Smooth muscle cell (in vitro differentiated cells): ENCODE measurements at regions not wholly inside any gene's neighbourhood (a gene's known extent, or its start where the extent isn't known, plus 50 kb on each side); places are given as distances from the start of the nearest gene placed in this dataset.
"Not testable (repeated sequence)": the region's sequence is repeated elsewhere in the genome, so short reads cannot be mapped to it uniquely, and the experiment has no call there.

ENCODE experiments used
- DNase-seq: peaks from one replicate; lab custom pipeline; 2025; ENCODE audit not compliant: unreplicated experiment; lab: John Stamatoyannopoulos, UW
- H2AFZ ChIP-seq: fragments of 200-600 bp; sonication (generic); 2 replicates; pipeline ENCODE4 v1.6.0; 2016; ENCODE audit warnings: antibody characterized with exemption, low read depth, mild to moderate bottlenecking
- H3F3A ChIP-seq: fragments of 200-600 bp; sonication (generic); 2 replicates; pipeline ENCODE4 v1.6.0; 2017; ENCODE audit warnings: antibody characterized with exemption, low read depth
- H3K27ac ChIP-seq: fragments of 200-600 bp; sonication (generic); 2 replicates; pipeline ENCODE4 v1.5.1; 2016; ENCODE audit warnings: low read depth, mild to moderate bottlenecking
- H3K27me3 ChIP-seq: fragments of 200-600 bp; sonication (generic); 2 replicates; pipeline ENCODE4 v1.6.1; 2016; ENCODE audit warnings: low read depth, mild to moderate bottlenecking
- H3K36me3 ChIP-seq: fragments of 200-600 bp; sonication (generic); 2 replicates; pipeline ENCODE4 v1.5.1; 2016; ENCODE audit warnings: low read depth
- H3K4me1 ChIP-seq: fragments of 200-600 bp; sonication (generic); 2 replicates; pipeline ENCODE4 v1.5.1; 2016; ENCODE audit warnings: low read depth
- H3K4me2 ChIP-seq: fragments of 200-600 bp; sonication (generic); 2 replicates; pipeline ENCODE4 v1.6.0; 2016; ENCODE audit warnings: mild to moderate bottlenecking
- H3K4me3 ChIP-seq: fragments of 200-600 bp; sonication (generic); 2 replicates; pipeline ENCODE4 v1.5.1; 2016; ENCODE audit warnings: mild to moderate bottlenecking
- H3K79me2 ChIP-seq: fragments of 200-600 bp; sonication (generic); 2 replicates; pipeline ENCODE4 v1.6.0; 2016; ENCODE audit warnings: low read depth, mild to moderate bottlenecking
- H3K9ac ChIP-seq: fragments of 200-600 bp; sonication (generic); 2 replicates; pipeline ENCODE4 v1.6.0; 2016; ENCODE audit warnings: low read depth
- H3K9me3 ChIP-seq: fragments of 200-600 bp; sonication (generic); replicated peaks from 2 replicates; pipeline ENCODE4 v1.5.1; 2016; ENCODE audit warnings: low read depth
- H4K20me1 ChIP-seq: fragments of 200-600 bp; sonication (generic); 2 replicates; pipeline ENCODE4 v1.6.0; 2016; ENCODE audit warnings: low read depth
- CTCF ChIP-seq: fragments of 200-600 bp; sonication (generic); IDR thresholded peaks from 2 replicates; pipeline ENCODE4 v1.5.1; 2017; ENCODE audit warnings: borderline replicate concordance, mild to moderate bottlenecking, antibody characterized with exemption; ENCODE audit not compliant: insufficient read depth, poor library complexity, severe bottlenecking
- WGBS: methylation state at CpG from one replicate; pipeline ENCODE4 v1.1.7; 2016; ENCODE audit warnings: low lambda C conversion rate; 5-methylcytosine and 5-hydroxymethylcytosine counted together

- no peak overlapping the region for H3K4me3 ChIP-seq
- no peaks in the 10 kb centered on the region for H3K27me3 ChIP-seq
- no peaks in the 10 kb centered on the region for H3F3A ChIP-seq
- no peak overlapping the region for H3K4me2 ChIP-seq
- H3K9ac ChIP-seq = no peak overlapping the region
- no peaks in the 10 kb centered on the region for H3K36me3 ChIP-seq
- no peaks in the 10 kb centered on the region for H3K9me3 ChIP-seq
- TF ChIP-seq CTCF = no peak
- no peak for DNase-seq
- no peak overlapping the region for H3K27ac ChIP-seq
- WGBS = 91% methylated on average over 2 of the region's 2 CpGs
- H4K20me1 ChIP-seq = no peaks in the 10 kb centered on the region
- H3K4me1 ChIP-seq = no peaks in the 10 kb centered on the region
- no peak overlapping the region for H2AFZ ChIP-seq
- H3K79me2 ChIP-seq = no peaks in the 10 kb centered on the region
Measured at GRCh38 chr9:7500521-7500920, 299.1 kb downstream of the DMAC1 start.

GRCh38 chr9:7491641-7492040 is 307.9 kb downstream of the DMAC1 start:
- Histone ChIP-seq H3F3A (no peaks in the 10 kb centered on the region), H4K20me1 (no peaks in the 10 kb centered on the region), H2AFZ (no peak overlapping the region), H3K27ac (no peak overlapping the region), H3K4me1 (no peaks in the 10 kb centered on the region), H3K36me3 (no peaks in the 10 kb centered on the region), H3K4me2 (no peak overlapping the region), H3K4me3 (no peak overlapping the region), H3K79me2 (no peaks in the 10 kb centered on the region), H3K9me3 (no peaks in the 10 kb centered on the region), H3K27me3 (no peaks in the 10 kb centered on the region), H3K9ac (no peak overlapping the region)
- DNase-seq = no peak
- TF ChIP-seq CTCF = no peak
- whole genome bisulfite sequencing = 90% methylated on average over 2 of the region's 2 CpGs

GRCh38 chr9:7490317-7491108 is 309.1 kb downstream of the DMAC1 start:
- Histone ChIP-seq H3K4me2 (no peak overlapping the region), H3K9ac (no peak overlapping the region), H3K27me3 (no peaks in the 10 kb centered on the region), H3K4me1 (no peaks in the 10 kb centered on the region), H4K20me1 (no peaks in the 10 kb centered on the region), H2AFZ (no peak overlapping the region), H3F3A (no peaks in the 10 kb centered on the region), H3K36me3 (no peaks in the 10 kb centered on the region), H3K9me3 (no peaks in the 10 kb centered on the region), H3K4me3 (no peak overlapping the region), H3K27ac (no peak overlapping the region), H3K79me2 (no peaks in the 10 kb centered on the region)
- 100% methylated on average over 4 of the region's 4 CpGs for WGBS
- no peak for DNase-seq
- TF ChIP-seq CTCF = no peak

- TF ChIP-seq CTCF = no peak
- H2AFZ ChIP-seq = no peak overlapping the region
- H3K27me3 ChIP-seq = no peaks in the 10 kb centered on the region
- no peak overlapping the region for H3K4me3 ChIP-seq
- H4K20me1 ChIP-seq = no peaks in the 10 kb centered on the region
- H3K79me2 ChIP-seq = no peaks in the 10 kb centered on the region
- no peak overlapping the region for H3K9ac ChIP-seq
- H3K4me2 ChIP-seq = no peak overlapping the region
- H3K36me3 ChIP-seq = no peaks in the 10 kb centered on the region
- DNase-seq = no peak
- H3F3A ChIP-seq = no peaks in the 10 kb centered on the region
- H3K27ac ChIP-seq = no peak overlapping the region
- no peaks in the 10 kb centered on the region for H3K9me3 ChIP-seq
- 84% methylated on average over 2 of the region's 2 CpGs for WGBS
- no peaks in the 10 kb centered on the region for H3K4me1 ChIP-seq
Measured at GRCh38 chr9:7489036-7489435, 310.5 kb downstream of the DMAC1 start.

GRCh38 chr9:7484014-7484413 is 315.6 kb downstream of the DMAC1 start:
- H3K9me3 ChIP-seq, H3K27me3 ChIP-seq, H4K20me1 ChIP-seq, H3F3A ChIP-seq, H3K4me1 ChIP-seq, DNase-seq, H3K36me3 ChIP-seq, H3K27ac ChIP-seq, H2AFZ ChIP-seq, H3K79me2 ChIP-seq, H3K4me2 ChIP-seq, H3K4me3 ChIP-seq, H3K9ac ChIP-seq: not testable (repeated sequence)
- WGBS = 78% methylated on average over 1 of the region's 1 CpG
